M059J (cell line): ENCODE measurements at regions not wholly inside any gene's neighbourhood (a gene's known extent, or its start where the extent isn't known, plus 50 kb on each side); places are given as distances from the start of the nearest gene placed in this dataset.

Experiments used
- DNase-seq: peaks from one replicate; pipeline ENCODE4 v3.0.0-alpha.2; 2012; ENCODE audit warnings: low read depth

GRCh38 chr1:172952516-172952915, 98.2 kb downstream of the TNFSF18 start:
- peak; percentile 37 for DNase-seq

DNA sequence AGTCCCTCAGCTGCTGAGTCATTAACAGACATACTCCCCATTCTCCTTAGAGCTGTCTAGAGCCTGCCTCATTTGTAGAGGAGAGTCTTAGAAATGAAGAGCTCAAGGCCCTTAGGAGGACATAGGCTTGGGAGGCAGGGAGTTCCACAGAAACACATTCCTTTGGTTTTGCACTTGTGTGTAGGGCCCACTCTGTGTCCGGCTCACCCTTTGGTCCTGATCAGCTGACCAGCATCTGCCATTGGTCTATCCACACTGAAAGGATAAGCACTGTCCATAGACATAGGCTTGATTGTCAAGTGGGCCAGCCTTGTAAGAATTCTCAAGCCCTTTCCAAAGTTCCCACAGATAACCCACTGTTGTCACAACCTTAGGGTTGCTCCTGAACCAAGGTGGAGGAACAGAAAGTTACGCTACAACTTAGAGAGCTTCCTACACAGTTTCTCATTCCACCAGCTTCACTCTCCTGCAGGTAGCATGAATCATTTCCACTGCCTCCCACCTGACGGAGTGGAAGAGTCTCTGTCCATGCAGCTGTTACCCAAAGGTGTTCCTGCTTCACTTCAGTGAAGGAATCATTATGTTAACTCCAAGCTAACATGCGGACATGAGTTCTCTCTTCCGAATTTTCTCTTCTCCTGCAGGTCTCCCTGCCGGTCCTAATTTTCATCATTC, 96.1 kb downstream of the TNFSF18 start:
- no peak for DNase-seq

GRCh38 chr1:172955161-172955815, 95.5 kb downstream of the TNFSF18 start:
- DNase-seq: peak; percentile 94

DNA sequence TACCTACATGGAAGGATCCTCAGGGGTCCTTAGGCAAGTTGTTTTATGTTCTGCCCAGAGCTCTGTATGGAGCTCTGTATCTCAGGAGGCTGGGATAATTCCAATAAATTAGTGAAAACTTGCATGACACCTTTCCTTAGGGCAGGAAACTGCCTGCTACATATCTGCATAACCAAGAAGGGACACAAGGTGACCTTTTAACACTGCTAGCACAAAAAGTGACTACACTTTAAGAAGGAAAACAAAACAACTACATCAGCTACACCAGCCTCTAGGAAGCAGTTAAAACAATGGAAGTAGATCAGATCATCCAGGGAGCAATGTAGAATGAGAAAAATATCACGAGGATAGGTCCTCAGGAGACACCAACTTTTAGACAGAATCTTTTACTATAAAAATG, 93.9 kb downstream of the TNFSF18 start:
- peak; percentile 40 for DNase-seq

DNA sequence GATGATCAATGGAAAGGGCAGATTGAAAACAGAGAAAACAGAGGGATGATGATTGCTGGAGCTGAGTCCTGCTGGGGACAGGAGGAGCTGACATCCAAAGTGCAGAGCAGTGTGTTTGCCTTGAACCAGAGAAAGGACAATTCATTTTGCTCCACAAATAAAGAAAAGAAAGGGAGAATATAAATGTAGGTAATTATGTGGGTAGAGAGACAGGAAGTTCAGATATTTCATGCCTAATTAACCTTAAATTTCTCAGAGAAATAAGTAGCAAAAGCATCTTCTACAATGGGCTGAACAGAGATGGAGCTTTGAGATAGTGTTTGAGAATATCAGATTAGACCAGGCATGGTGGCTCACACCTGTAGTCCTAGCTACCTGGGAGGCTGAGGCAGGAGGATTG, 93.2 kb downstream of the TNFSF18 start:
- peak; percentile 72 for DNase-seq

DNA sequence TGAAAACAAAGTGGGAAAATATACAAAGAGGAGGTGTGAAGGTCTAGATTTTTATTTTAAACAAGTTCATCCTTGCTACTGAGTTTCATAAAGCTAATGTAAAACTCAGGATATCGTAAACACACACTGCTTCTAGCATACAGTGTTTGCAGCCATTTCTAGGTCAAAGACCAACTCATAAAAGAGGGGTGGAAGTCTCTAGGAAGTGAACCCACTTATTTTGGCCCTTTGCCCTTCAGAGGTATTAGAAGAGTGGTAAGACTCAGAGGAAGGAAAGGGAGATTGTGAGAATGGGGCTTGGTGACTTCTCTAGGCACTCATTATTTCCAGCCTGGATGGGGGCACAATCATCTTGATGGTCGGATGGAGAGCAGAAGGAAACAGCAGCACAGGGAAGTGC, 91.2 kb downstream of the TNFSF18 start:
- no peak for DNase-seq

DNA sequence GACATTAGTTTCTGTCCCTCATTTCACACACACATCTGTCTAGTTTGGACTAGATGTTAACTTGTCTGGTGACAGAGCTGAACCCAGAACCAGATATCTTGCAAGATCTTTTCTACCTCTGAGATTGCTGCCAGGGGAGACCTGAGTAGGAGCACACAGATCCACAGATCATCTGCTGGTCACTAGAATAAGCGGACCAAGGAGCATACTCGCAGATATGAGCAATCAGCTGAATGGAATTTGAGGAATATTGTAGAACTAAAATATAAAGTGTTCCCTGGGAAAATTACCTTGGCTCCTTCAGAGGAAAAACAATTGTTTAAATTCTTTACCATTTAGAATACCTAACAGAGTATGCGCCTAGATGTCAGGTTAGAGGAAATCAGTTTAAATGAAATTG, 90.7 kb downstream of the TNFSF18 start:
- peak; percentile 56 for DNase-seq

- DNase-seq: peak; percentile 83
Observed at GRCh38 chr1:172960454-172961208, 90.1 kb downstream of the TNFSF18 start.

DNA sequence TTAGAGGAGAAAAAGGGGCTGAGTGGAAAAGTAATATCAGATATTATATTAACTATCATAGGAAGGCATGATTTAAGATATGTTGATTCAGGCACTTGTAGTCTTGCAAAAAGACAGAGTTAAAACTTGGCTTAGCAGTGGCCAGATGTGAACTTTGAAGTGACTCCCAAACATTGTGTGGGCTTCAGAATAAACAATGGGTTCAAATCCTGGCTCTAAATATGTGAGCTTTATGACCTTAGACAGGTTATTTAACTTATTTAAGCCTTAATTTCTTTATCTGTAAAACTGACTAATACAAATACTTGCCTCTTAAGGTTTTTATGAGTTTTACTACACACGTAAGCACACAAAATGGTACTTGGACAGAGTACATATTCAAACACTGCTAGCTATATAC, 85.9 kb downstream of the TNFSF18 start:
- DNase-seq: peak; percentile 72

DNA sequence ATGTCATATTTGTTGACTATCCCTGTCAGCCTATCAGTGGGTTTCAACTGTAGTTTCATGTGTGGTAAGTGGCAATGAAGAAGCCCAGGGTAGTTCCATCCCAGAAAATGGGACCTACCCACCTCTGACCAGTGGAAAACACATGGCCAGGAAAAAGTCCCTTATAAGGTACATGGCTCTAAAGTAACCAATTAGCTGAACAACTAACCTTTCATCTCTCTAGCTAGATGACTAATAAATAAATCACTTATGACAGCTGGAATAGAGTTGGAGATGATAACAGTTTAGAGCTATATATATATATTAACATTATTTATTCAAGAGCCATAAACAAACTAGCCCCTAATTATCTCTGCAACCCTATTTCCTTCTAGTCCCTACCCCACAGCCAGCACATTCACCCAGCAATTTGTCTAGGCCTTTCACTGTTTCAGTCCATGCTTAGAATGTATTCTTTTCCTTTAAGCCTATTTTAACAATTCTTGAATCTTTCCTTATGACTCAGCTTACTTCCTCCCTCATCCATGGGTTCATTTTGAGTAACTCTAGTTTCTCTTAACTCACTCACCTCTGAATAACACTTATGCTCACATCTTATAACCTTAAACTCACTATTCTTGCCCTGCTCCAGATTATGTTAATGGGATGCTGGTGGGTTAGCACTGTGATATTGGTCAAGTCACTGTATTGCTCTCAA, 83.7 kb downstream of the TNFSF18 start:
- DNase-seq: peak; percentile 82

DNA sequence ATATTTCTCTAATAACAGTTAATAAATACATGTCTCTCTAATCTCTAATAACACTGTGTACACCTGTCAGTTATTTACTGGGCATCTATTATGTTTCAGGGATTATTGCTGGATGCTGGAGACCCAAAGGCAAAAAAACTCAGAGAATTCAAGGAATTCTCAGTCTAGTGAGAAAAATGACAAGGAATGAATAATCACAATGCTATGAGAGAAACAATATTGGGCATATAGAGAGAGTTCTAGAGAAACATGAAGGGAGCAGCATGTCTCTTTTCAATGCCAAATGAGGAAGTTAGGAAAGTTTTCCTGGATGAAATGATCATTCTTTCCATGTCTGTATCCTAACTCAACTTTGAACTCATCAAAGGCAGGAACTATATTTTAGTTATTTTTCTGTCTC, 82.8 kb downstream of the TNFSF18 start:
- peak; percentile 35 for DNase-seq

DNA sequence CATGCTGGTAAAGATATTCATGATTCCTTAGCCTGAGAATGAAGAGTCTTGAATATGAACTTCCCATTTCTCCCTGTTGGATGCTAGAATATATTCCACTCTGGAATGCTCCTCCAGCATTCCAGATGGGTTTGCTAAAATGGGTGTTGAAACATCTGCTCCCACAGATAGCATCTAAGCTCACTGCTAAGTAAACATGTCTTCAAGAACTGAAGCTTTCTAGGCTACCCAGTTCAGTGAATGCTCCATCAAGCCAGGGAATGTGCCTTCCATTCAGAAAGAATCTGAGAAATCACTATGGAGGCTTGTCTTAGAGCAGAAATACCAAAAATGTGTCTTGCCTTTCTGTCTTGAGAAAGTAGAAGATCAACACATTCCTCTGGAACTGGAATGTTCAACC, 81.1 kb downstream of the TNFSF18 start:
- DNase-seq: peak; percentile 78

- DNase-seq: peak; percentile 92
Observed at GRCh38 chr1:172970186-172970585, 80.6 kb downstream of the TNFSF18 start.

GRCh38 chr1:172971241-172971640, 79.5 kb downstream of the TNFSF18 start:
- peak; percentile 59 for DNase-seq

- DNase-seq: no peak
Observed at GRCh38 chr1:172972258-172972657, 78.5 kb downstream of the TNFSF18 start.

DNA sequence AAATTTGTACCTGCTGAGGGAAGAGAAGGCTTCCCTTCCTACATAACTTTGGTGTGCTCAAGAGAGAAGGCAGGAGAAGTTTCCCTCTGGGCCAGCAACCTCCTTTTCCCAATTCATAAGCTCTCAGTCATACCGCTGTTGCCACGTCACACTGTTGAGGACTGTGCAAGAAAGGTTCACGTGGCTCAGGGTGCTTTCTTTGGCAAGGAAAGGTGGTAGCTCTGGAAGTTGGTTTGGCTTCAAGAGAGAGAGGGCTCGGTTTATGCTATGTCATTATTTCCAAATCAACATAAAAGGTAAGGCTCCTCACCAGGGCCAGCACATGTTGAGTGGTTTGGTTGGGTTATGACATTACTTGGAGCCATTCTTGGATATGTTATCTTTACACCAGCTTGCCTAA, 77.3 kb downstream of the TNFSF18 start:
- peak; percentile 67 for DNase-seq

DNA sequence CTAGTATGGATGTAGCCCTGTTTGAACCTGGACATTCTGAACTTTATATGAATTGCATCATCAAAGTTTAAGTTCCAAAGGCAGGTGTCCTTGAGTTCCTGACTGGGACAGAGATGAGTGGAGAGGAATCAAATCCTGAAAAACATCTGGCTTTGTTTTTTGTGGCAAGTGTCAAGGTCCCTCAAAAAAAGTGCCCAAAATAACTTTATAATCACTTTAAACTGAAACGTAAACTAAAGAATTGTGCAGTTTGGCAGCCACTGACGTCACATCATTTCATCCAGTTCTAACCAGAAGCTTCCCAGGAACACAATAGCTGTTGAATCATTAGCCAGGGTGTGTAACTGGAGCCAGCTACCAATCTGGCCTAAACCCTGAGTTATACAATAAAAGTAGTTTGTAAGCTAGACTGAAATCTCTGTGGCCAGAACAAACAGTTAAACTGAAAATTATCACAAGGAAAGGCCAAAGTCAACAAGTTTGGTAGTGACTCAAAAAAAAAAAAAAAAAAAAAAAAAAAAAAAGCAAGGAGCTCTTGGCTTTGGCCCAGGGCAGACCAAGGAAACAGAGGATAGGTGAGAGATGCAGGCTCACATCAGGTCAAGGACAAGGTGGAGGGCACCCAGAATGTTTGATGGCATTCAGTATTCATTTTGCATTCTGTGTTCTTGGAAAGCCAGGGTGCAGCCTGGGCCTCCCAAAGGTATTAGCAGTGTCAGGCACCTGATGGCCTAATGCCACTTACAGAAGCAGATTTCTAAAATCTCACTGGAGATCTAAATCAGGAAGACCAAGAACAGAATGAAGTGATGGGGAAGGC, 74.3 kb downstream of the TNFSF18 start:
- DNase-seq: peak; percentile 97

DNA sequence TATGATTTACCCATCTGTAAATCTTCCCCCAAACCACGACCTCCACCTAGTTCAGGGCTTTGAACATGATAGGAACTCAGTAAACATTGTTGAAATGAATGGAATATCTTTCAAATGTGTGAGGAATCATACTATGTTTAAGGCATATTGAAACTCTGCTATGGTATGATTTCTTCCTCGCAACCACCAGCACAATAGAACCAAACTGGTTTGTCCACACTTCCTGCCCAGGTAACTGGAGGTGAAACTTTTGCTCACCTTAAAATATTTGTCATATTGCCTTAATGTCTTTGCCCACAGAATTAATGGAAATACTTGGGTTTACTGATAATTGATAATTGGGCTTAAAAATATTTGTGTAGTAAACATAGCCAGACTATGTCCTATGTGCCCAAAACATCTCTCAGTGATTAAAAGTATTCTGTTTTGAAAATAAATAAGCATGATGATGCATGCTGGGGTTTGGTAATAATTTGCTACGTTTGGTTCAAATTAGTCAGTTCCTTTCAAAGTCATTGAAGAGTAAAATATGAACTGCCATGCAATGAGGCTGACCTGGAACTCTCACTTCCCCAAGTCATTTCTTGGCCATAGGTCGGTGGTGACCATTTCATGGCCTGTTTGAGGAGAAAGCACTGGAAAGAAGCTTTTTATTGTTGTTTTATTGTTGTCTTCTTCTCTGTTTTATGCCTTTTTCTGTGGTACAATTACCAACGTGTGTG, 73.3 kb downstream of the TNFSF18 start:
- peak; percentile 44 for DNase-seq

DNA sequence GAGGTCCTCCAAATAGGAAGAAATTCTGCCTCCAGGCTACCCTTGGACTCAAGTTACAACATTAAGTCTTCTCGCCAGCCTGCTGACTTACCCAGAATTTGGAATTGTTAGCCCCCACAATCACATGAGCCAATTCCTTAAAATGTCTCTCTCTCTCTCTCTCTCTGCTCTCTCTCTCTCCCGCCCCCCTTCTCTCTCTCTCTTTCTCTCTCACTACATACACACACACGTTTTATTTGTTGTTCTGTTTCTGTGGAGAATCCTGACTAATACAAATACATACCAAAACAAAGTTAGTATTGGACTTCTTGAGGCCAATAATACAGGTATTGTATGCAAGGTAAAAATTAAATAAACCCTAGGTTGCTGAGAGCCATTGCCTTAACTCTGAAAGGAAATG, 72.1 kb downstream of the TNFSF18 start:
- peak; percentile 70 for DNase-seq

DNA sequence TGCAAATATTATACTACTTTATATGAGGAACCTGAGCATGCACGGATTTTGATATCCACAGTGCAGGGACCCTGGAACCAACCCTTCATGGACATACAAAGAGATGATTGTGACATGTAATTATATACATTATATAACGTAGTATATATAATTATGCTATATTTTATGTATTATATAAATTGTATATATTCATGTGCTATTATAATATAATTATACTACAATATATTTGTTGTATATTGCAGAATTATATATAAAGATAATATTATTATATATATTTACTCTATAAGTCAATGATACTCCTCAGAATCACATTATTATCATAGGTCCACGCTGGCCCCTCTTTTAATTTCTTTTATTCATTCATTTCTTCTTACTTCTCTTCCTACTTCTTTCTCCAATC, 70.9 kb downstream of the TNFSF18 start:
- DNase-seq: no peak

DNA sequence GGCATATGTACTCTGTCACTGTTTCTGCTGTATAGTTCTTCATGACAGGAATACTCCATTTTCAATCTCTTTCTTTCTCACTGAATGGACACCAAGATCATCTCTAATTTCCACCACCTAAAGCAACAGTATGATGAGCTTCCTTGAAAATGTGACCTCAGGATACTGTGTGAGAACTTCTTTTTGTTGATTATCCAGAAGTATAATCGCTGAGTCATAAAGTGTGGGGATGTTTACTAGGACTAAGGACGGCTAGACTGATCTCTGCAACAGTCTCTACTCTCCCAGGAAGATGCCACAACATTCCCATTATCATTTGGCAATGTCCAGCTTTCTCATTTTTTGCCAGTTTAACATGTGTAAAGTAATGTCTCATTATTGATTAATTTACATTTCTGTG, 70.3 kb downstream of the TNFSF18 start:
- DNase-seq: peak; percentile 89
